Thyroid gland (tissue), 4 donors: ENCODE measurements at regions not wholly inside any gene's neighbourhood (a gene's known extent, or its start where the extent isn't known, plus 50 kb on each side); places are given as distances from the start of the nearest gene placed in this dataset.

ENCODE experiments used
- POLR2A ChIP-seq, 2 donors: fragments of 450-650 bp; IDR thresholded peaks; one replicate each; pipeline ENCODE4 v1.6.1; 2017; ENCODE audit warnings: antibody characterized with exemption in 2 of 2, mild to moderate bottlenecking in 2 of 2, moderate library complexity in 1 of 2
- TF ChIP-seq, protein P1 (sequence below), 6 experiments: fragments of 200-600 bp in 3 of 6; fragments of 450-650 bp in 3 of 6; sonication (generic) in 3 of 6; IDR thresholded peaks; one replicate each; pipeline ENCODE4 v1.5.1; 2016 to 2019; ENCODE audit warnings: antibody characterized with exemption in 6 of 6, mild to moderate bottlenecking in 2 of 6, inconsistent platforms in 1 of 6, moderate library complexity in 1 of 6

DNA sequence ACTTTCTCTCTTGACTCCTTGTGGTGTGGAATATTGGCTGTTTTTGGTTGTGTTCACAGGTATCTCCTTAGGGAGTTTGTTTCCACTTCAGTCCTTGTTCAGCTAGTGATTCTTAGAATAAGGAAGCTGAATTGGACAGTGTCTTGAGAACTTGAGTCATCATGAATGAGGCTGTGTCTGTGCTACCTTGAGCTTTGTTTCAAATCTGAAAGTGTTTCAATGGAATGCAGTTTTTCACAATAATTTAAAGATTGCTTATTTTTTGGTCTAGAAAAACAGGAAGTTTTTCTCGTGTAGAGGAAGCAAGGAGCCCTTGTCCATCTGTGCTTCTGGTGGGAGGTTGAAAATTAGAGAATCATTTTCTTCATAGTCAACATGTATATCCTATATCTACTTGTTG lies 76.5 kb downstream of the ZNF518B start:
- TF ChIP-seq, protein P1, sequence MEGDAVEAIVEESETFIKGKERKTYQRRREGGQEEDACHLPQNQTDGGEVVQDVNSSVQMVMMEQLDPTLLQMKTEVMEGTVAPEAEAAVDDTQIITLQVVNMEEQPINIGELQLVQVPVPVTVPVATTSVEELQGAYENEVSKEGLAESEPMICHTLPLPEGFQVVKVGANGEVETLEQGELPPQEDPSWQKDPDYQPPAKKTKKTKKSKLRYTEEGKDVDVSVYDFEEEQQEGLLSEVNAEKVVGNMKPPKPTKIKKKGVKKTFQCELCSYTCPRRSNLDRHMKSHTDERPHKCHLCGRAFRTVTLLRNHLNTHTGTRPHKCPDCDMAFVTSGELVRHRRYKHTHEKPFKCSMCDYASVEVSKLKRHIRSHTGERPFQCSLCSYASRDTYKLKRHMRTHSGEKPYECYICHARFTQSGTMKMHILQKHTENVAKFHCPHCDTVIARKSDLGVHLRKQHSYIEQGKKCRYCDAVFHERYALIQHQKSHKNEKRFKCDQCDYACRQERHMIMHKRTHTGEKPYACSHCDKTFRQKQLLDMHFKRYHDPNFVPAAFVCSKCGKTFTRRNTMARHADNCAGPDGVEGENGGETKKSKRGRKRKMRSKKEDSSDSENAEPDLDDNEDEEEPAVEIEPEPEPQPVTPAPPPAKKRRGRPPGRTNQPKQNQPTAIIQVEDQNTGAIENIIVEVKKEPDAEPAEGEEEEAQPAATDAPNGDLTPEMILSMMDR (IDR thresholded peaks at IDR 0.05): no peak
- no peak for TF ChIP-seq POLR2A (IDR thresholded peaks at IDR 0.05)
